Coronary artery (tissue), 2 donors: ENCODE measurements at regions not wholly inside any gene's neighbourhood (a gene's known extent, or its start where the extent isn't known, plus 50 kb on each side); places are given as distances from the start of the nearest gene placed in this dataset.

Source experiments
- DNase-seq: peaks from one replicate; pipeline ENCODE4 v3.0.0-alpha.2; 2017; ENCODE audit warnings: low spot score
- H3K27ac ChIP-seq, 2 donors: fragments of 200-600 bp; sonication (generic); one replicate each; pipeline ENCODE4 v1.5.1; 2016 to 2019
- H3K4me3 ChIP-seq: fragments of 200-600 bp; sonication (generic); 2 replicates; pipeline ENCODE4 v1.5.1; 2016; ENCODE audit warnings: mild to moderate bottlenecking, moderate library complexity
- CTCF ChIP-seq: fragments of 200-600 bp; sonication (generic); IDR thresholded peaks from one replicate; pipeline ENCODE4 v1.5.1; 2019; ENCODE audit warnings: antibody characterized with exemption

- TF ChIP-seq CTCF = no peak
- DNase-seq = no peak
- no peak overlapping the region for H3K27ac ChIP-seq
- H3K4me3 ChIP-seq = no peak overlapping the region
These were observed 54.5 kb upstream of the HTR4 start for GRCh38 chr5:148708854-148709253.

GRCh38 chr5:148711961-148712360 is 57.6 kb upstream of the HTR4 start:
- DNase-seq = no peak
- H3K4me3 ChIP-seq = no peak overlapping the region
- TF ChIP-seq CTCF = no peak
- H3K27ac ChIP-seq = no peak overlapping the region

- H3K4me3 ChIP-seq = no peak overlapping the region
- H3K27ac ChIP-seq = no peak overlapping the region
- DNase-seq = no peak
- no peak for TF ChIP-seq CTCF
These were observed 59.6 kb upstream of the HTR4 start for GRCh38 chr5:148713735-148714508.

- Histone ChIP-seq H3K4me3 (no peak overlapping the region), H3K27ac (no peak overlapping the region)
- DNase-seq = no peak
- no peak for TF ChIP-seq CTCF
These were observed 62.4 kb upstream of the HTR4 start for GRCh38 chr5:148716716-148717115.

GRCh38 chr5:148717668-148718067 is 63.3 kb upstream of the HTR4 start:
- no peak overlapping the region for H3K4me3 ChIP-seq
- DNase-seq = no peak
- no peak overlapping the region for H3K27ac ChIP-seq

GRCh38 chr5:148719605-148720004 is 65.3 kb upstream of the HTR4 start:
- no peak for TF ChIP-seq CTCF
- DNase-seq = no peak
- Histone ChIP-seq H3K4me3 (no peak overlapping the region), H3K27ac (no peak overlapping the region)

More at GRCh38 chr5:148717668-148718067, 63.3 kb upstream of the HTR4 start:
- TF ChIP-seq CTCF = no peak

- H3K4me3 ChIP-seq = no peak overlapping the region
- H3K27ac ChIP-seq = no peak overlapping the region
- DNase-seq = no peak
- TF ChIP-seq CTCF = no peak
These were observed 65.9 kb upstream of the HTR4 start for GRCh38 chr5:148720257-148720656.
